Kasumi-1 (cell line): ENCODE measurements at regions not wholly inside any gene's neighbourhood (a gene's known extent, or its start where the extent isn't known, plus 50 kb on each side); places are given as distances from the start of the nearest gene placed in this dataset.

Source experiments
- DNase-seq, 2 experiments: peaks; one replicate each; lab custom pipeline; 2025; lab: John Stamatoyannopoulos, UW

DNA sequence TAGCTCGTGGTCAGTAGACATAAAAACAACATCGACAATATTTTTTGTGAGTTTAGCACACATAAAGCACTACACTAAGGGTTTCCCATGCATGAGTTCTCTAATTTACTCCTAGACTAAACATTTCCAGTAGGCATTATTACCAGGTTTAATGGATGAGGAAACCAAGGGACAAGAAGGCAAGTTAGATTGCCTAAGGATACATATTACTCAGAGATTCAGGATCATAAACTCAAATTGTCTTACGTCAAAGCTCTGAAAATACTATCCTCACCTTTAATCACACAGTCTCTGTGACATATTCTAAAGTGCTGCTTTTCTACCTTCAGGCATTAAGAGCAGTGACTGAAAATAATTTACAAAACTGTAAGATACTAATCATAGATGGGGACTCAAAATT is 655.3 kb downstream of the SLC16A7 start:
- DNase-seq, result no peak

DNA sequence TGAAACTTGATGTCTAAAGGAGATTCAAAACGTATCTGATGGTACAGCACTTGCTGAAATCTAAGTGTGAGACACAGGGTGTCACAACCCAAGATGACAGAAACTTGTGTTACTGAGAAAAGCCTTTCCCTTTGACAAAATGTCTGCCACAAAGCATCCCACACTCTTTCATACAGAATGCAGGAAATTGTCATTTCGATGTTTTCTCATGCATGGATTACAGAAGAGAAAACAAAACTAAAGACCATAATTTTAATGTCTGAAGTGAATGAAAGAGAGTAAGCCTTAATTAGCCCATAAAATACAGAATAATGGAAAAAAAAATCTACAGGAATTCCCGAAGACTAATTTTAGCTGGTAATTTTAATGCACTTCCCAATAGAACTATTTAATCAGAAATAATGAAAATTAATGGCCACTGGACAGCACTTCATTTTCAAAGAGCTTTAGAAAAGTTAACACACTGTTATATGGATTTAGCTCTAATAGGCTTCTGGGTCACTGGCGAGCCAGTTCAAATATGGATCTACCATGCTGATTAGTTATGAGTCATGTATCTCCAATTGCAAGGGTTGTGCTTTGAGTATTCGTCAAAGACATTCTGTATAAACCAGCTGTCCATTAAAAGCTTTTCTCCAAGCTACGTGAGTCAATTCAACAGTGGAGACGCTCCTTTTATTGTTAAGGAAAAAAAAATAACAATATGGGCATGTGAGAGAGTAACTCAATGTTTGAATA is 656.7 kb downstream of the SLC16A7 start:
- DNase-seq, result no peak

DNA sequence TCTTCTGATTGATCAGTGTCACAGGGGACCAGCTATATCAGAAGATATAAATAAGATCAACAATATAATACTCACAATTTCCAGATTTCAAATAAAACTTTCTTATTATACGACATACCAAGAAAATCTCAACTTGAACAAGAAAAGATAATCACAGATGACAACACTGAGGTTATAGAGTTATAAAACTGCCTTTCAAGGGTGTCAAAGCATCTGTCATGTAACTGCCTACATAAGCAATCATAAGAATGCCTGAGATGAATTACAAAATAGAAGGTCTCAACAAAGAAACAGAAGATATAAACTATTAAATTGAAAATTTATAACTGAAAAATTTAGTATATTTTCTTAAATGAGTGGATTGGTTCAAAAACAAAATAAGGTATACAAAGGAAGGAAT is 659.2 kb downstream of the SLC16A7 start:
- no peak for DNase-seq

GRCh38 chr12:60257063-60257462 is 661.2 kb downstream of the SLC16A7 start:
- DNase-seq, result no peak

GRCh38 chr12:60259225-60259624 is 663.4 kb downstream of the SLC16A7 start:
- no peak for DNase-seq

- DNase-seq, result no peak
Observed at GRCh38 chr12:60262378-60262777, 666.5 kb downstream of the SLC16A7 start.

DNA sequence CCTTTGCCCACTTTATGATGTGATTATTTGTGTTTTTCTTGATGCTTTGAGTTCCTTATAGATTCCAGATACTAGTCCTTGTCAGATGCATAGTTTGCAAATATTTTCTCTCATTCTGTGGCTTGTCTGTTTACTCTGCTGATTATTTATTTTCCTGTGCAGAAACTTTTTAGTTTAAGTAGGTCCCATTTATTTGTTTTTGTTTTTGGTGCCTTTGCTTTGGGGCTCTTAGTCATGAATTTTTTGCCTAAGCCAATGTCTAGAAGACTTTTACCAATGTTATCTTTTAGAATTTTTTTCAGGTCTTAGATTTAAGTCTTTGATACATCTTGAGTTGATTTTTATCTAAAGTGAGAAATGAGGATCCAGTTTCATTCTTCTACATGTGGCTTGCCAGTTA is 667.3 kb downstream of the SLC16A7 start:
- DNase-seq, result no peak

DNA sequence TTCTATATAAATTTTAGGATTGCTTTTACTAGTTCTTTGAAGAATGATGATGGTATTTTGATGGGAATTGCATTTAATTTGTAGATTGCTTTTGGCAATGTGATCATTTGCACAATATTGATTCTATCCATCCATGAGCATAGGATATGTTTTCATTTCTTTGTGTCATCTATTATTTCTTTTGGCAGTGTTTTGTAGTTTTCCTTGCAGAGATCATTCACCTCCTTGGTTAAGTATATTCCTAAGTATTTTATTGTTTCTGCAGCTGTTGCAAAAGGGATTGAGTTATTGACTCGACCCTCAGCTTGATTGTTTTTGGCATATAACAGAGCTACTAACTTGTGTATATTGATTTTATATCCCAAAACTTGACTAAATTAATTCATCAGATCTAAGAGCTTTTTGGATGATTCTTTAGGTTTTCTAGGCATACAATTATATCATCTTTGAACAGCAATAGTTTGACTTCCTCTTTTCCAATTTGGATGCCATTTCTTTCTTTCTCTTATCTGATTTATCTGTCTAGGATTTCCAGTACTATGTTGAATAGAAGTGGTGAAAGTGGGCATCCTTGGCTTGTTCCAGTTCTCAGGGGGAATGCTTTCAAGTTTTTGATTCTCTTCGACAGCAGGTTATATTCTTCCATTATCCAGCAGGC is 668.1 kb downstream of the SLC16A7 start:
- no peak for DNase-seq

DNA sequence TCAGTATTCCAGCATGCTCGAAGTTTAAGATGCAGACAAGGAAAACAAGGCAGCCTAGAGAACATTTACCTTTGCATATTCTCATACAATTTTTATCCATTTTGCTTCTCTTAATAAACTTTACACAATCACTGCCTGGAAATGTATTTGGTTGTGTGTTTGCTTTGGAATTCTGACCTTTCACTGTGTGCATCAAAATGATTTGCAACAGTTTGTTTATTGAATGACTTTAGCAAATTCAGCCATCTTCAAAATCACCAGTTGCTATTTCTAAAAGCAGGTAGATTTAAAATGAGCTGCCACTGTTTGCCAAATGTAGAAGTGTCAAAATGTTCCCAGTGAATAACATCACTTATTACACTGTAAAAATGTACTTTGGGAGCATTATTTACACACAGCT is 669.9 kb downstream of the SLC16A7 start:
- no peak for DNase-seq

GRCh38 chr12:60266381-60266852 is 670.6 kb downstream of the SLC16A7 start:
- DNase-seq, result no peak

GRCh38 chr12:60269611-60270269 is 673.9 kb downstream of the SLC16A7 start:
- no peak for DNase-seq

GRCh38 chr12:60271816-60272215 is 676.0 kb downstream of the SLC16A7 start:
- DNase-seq, result no peak

DNA sequence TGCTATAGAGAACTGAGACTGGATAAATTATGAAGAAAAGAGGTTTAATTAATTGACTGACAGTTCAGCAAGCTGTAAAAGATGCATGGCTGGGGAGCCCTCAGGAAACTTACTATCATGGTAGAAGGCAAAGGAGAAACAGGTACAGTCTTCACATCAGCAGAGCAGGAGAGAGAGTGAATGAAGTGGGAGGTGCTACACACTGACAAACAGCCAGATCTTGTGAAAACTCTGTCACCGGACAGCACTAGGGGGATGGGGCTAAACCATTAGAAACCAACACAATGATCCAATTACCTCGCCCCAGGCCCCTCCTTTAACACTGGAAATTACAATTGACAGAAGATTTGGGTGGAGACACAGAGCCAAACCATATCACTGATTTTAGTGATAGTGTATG is 682.4 kb downstream of the SLC16A7 start:
- DNase-seq, result no peak

- no peak for DNase-seq
Observed at GRCh38 chr12:60279221-60279620, 683.4 kb downstream of the SLC16A7 start.

GRCh38 chr12:60281522-60281921 is 685.7 kb downstream of the SLC16A7 start:
- DNase-seq, result no peak

- DNase-seq, result no peak
Observed at GRCh38 chr12:60290532-60290931, 694.7 kb downstream of the SLC16A7 start.

DNA sequence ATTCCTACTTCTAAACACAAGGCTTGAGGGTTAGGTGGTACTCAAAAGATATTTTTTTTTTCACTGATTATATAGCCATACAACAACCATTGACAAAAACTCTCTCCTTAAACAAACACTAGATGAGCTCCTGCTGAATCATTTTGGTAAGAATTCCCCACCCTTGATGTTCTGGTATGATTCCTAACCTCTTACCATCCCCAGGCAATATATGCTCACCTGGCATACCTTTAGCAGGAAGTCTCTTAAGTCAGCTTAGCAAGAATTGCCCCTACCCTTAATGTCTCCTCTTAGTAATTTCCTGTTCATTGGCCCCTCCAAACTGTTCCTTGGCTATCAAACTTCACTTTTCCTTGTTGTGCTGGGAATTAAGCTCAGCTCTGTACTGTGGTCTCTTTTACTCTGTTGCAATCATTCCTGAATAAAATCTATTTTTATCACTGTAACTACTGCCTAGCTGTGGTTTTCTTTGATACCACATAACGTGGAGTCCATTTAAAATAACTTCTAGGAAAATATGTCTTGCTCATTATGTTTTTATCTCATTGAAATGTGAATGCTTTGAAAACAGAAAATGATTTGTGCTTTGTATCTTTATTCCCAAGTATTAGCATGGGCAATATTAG is 712.6 kb downstream of the SLC16A7 start:
- DNase-seq, result no peak

GRCh38 chr12:60311940-60312339 is 716.1 kb downstream of the SLC16A7 start:
- no peak for DNase-seq

DNA sequence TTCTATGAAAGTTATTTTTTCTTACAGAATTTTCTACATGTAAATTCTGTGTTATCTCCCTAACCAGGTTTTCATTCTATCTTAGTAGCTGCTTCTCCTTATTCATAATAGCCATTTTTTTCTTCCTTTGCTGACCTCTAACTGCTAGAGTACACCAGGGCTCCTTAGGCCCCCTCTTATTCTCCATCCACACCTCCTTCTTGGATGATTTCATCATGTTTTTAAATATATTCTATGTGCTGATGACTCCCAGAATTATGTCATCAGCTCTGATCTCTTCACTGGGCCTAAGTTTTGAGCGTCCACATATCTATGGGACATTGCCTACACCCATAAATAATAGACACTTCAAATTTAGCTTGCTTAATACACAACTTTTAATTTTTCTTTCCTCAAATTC is 721.5 kb downstream of the SLC16A7 start:
- DNase-seq, result no peak

- no peak for DNase-seq
Observed at GRCh38 chr12:60324746-60325145, 728.9 kb downstream of the SLC16A7 start.

- DNase-seq, result no peak
Observed at GRCh38 chr12:60333461-60333860, 737.6 kb downstream of the SLC16A7 start.

DNA sequence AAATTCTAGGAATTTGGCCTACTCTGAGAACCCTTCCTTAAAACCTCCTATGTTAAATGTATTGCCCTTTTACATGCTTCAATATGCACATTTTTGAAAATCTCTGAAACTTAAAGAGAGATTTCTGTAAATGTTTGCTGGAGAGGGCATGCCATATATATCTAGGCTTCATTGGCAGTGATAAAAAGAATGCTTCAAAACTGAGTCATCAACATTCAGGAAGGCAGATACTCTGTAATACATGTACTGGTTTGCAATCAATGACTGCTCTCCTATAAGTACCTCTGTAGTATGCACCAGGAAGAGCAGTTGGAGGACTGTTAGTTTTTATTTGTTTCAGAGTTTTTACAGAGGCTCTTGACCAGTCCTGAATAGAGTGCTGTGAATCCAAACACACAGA is 739.9 kb downstream of the SLC16A7 start:
- DNase-seq, result no peak
